HFFc6 (cell line): ENCODE measurements at regions not wholly inside any gene's neighbourhood (a gene's known extent, or its start where the extent isn't known, plus 50 kb on each side); places are given as distances from the start of the nearest gene placed in this dataset.

ENCODE experiments used
- DNase-seq: peaks from one replicate; pipeline ENCODE4 v3.0.0-alpha.2; 2018
- H3K27ac Mint-ChIP-seq: 2 replicates; pipeline ENCODE4 v1.8.0; 2020; ENCODE audit warnings: mild to moderate bottlenecking, mixed read lengths
- H3K27me3 Mint-ChIP-seq: 2 replicates; pipeline ENCODE4 v1.8.0; 2021; ENCODE audit warnings: mild to moderate bottlenecking, moderate library complexity, mixed read lengths; ENCODE audit not compliant: insufficient read depth
- H3K36me3 Mint-ChIP-seq: 2 replicates; pipeline ENCODE4 v1.8.0; 2021; ENCODE audit warnings: low read depth, mixed read lengths
- H3K4me1 Mint-ChIP-seq: 2 replicates; pipeline ENCODE4 v1.8.0; 2020; ENCODE audit warnings: low read depth, mixed read lengths
- H3K4me3 Mint-ChIP-seq: 2 replicates; pipeline ENCODE4 v1.8.0; 2020; ENCODE audit warnings: mild to moderate bottlenecking, moderate library complexity, mixed read lengths
- H3K9me3 Mint-ChIP-seq: 2 replicates; pipeline ENCODE4 v1.8.0; 2020; ENCODE audit warnings: mild to moderate bottlenecking, mixed read lengths
- TF ChIP-seq, protein P1 (sequence below): fragments of 200-600 bp; sonication (generic); IDR thresholded peaks from 2 replicates; pipeline ENCODE4 v1.5.0; 2021; ENCODE audit warnings: antibody characterized with exemption, mild to moderate bottlenecking

GRCh38 chr19:30739394-30739793 is 367.2 kb downstream of the ZNF536 start:
- peaks cover 1% of the 10 kb centered on the region; the same call in 1 of the 2 replicates for H3K27me3 Mint-ChIP-seq
- no peak overlapping the region for H3K27ac Mint-ChIP-seq
- H3K4me1 Mint-ChIP-seq = no peaks in the 10 kb centered on the region
- H3K36me3 Mint-ChIP-seq = no peaks in the 10 kb centered on the region
- H3K4me3 Mint-ChIP-seq = no peak overlapping the region
- DNase-seq = no peak
- H3K9me3 Mint-ChIP-seq = peaks cover 42% of the 10 kb centered on the region
- TF ChIP-seq, protein P1, sequence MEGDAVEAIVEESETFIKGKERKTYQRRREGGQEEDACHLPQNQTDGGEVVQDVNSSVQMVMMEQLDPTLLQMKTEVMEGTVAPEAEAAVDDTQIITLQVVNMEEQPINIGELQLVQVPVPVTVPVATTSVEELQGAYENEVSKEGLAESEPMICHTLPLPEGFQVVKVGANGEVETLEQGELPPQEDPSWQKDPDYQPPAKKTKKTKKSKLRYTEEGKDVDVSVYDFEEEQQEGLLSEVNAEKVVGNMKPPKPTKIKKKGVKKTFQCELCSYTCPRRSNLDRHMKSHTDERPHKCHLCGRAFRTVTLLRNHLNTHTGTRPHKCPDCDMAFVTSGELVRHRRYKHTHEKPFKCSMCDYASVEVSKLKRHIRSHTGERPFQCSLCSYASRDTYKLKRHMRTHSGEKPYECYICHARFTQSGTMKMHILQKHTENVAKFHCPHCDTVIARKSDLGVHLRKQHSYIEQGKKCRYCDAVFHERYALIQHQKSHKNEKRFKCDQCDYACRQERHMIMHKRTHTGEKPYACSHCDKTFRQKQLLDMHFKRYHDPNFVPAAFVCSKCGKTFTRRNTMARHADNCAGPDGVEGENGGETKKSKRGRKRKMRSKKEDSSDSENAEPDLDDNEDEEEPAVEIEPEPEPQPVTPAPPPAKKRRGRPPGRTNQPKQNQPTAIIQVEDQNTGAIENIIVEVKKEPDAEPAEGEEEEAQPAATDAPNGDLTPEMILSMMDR = no peak

GRCh38 chr19:30738047-30738446 is 365.9 kb downstream of the ZNF536 start:
- Mint-ChIP-seq H3K9me3 (peaks cover 40% of the 10 kb centered on the region), H3K4me1 (no peaks in the 10 kb centered on the region), H3K4me3 (no peak overlapping the region), H3K27me3 (peaks cover 1% of the 10 kb centered on the region; the same call in 1 of the 2 replicates), H3K36me3 (no peaks in the 10 kb centered on the region), H3K27ac (no peak overlapping the region)
- DNase-seq = no peak
- TF ChIP-seq, protein P1 = no peak

- peaks cover 4% of the 10 kb centered on the region; the same call in 1 of the 2 replicates for H3K27me3 Mint-ChIP-seq
- H3K4me3 Mint-ChIP-seq = no peak overlapping the region
- H3K27ac Mint-ChIP-seq = no peak overlapping the region
- TF ChIP-seq, protein P1 = no peak
- no peak for DNase-seq
- H3K36me3 Mint-ChIP-seq = no peaks in the 10 kb centered on the region
- no peaks in the 10 kb centered on the region for H3K4me1 Mint-ChIP-seq
- H3K9me3 Mint-ChIP-seq = peaks cover 33% of the 10 kb centered on the region
Observed at GRCh38 chr19:30734669-30735068, 362.5 kb downstream of the ZNF536 start.

GRCh38 chr19:30733826-30734550 is 361.8 kb downstream of the ZNF536 start:
- Mint-ChIP-seq H3K27me3 (peaks cover 4% of the 10 kb centered on the region; the same call in 1 of the 2 replicates), H3K27ac (no peak overlapping the region), H3K4me3 (no peak overlapping the region), H3K36me3 (no peaks in the 10 kb centered on the region), H3K4me1 (no peaks in the 10 kb centered on the region), H3K9me3 (peaks cover 28% of the 10 kb centered on the region)
- no peak for DNase-seq
- TF ChIP-seq, protein P1 = no peak

- DNase-seq = no peak
- Mint-ChIP-seq H3K27ac (no peak overlapping the region), H3K27me3 (peaks cover 5% of the 10 kb centered on the region), H3K4me1 (no peaks in the 10 kb centered on the region), H3K4me3 (no peak overlapping the region), H3K9me3 (peaks cover 22% of the 10 kb centered on the region; the same call in 1 of the 2 replicates), H3K36me3 (no peaks in the 10 kb centered on the region)
- TF ChIP-seq, protein P1 = no peak
Observed at GRCh38 chr19:30731591-30731990, 359.4 kb downstream of the ZNF536 start.
